Ectodermal cell (in vitro differentiated cells): ENCODE measurements at regions not wholly inside any gene's neighbourhood (a gene's known extent, or its start where the extent isn't known, plus 50 kb on each side); places are given as distances from the start of the nearest gene placed in this dataset.
"Not testable (repeated sequence)": the region's sequence is repeated elsewhere in the genome, so short reads cannot be mapped to it uniquely, and the experiment has no call there.

Experiments used
- H3K27ac ChIP-seq: 2 replicates; pipeline ENCODE4 v1.7.0; 2013; ENCODE audit warnings: mild to moderate bottlenecking, low read depth, low read length; ENCODE audit not compliant: insufficient read depth, poor library complexity, severe bottlenecking
- H3K27me3 ChIP-seq: 2 replicates; pipeline ENCODE4 v1.7.0; 2013; ENCODE audit warnings: mild to moderate bottlenecking, low read length; ENCODE audit not compliant: insufficient read depth, control insufficient read depth, poor library complexity, severe bottlenecking
- H3K36me3 ChIP-seq: one replicate; pipeline ENCODE4 v1.7.0; 2013; ENCODE audit warnings: low read length; ENCODE audit not compliant: control insufficient read depth, insufficient read depth
- H3K4me1 ChIP-seq: one replicate; pipeline ENCODE4 v1.7.0; 2013; ENCODE audit warnings: low read length; ENCODE audit not compliant: control insufficient read depth, insufficient read depth
- H3K4me3 ChIP-seq: 2 replicates; pipeline ENCODE4 v1.7.0; 2013; ENCODE audit warnings: low read depth, low read length, control low read depth; ENCODE audit not compliant: insufficient read depth
- H3K9me3 ChIP-seq: 2 replicates; pipeline ENCODE4 v1.7.0; 2013; ENCODE audit warnings: mild to moderate bottlenecking, low read length, moderate library complexity; ENCODE audit not compliant: control insufficient read depth
- WGBS, 2 experiments: methylation state at CpG; one replicate each; pipeline ENCODE4 v1.1.7; 2013; ENCODE audit warnings: missing lambda C conversion rate in 2 of 2; 5-methylcytosine and 5-hydroxymethylcytosine counted together

GRCh38 chr7:69419934-69420333, 178.3 kb upstream of the AUTS2 start:
- Histone ChIP-seq H3K4me1 (no peaks in the 10 kb centered on the region), H3K36me3 (no peaks in the 10 kb centered on the region), H3K9me3 (no peaks in the 10 kb centered on the region), H3K27ac (no peak overlapping the region), H3K27me3 (no peaks in the 10 kb centered on the region), H3K4me3 (no peak overlapping the region)
- 89 to 91% methylated on average over 5 of the region's 5 CpGs for WGBS, 2 experiments

DNA sequence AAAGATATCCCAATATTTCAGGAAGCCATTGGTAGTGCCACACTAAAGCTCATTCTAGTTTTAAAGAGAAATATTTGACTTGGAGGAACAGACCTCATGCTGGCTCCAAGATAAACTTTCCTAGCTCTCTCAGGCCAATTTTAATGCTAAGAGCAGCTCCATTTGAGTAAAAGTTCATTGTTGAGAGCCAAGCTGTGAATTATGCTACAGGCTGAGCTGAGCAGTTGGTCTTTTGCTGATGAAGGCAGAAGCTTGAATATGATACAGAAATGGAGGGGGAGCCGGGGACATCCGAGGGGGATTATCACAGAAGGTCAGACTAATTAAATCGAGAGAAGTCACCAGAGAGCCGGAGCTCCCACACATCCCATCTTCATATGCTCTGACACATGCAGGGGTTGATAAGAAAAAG, 175.7 kb upstream of the AUTS2 start:
- Histone ChIP-seq H3K4me1 (no peaks in the 10 kb centered on the region), H3K9me3 (no peaks in the 10 kb centered on the region), H3K36me3 (no peaks in the 10 kb centered on the region), H3K27ac (no peak overlapping the region), H3K4me3 (no peak overlapping the region), H3K27me3 (no peaks in the 10 kb centered on the region)
- WGBS, 2 experiments, result 93 to 95% methylated on average over 4 of the region's 4 CpGs

DNA sequence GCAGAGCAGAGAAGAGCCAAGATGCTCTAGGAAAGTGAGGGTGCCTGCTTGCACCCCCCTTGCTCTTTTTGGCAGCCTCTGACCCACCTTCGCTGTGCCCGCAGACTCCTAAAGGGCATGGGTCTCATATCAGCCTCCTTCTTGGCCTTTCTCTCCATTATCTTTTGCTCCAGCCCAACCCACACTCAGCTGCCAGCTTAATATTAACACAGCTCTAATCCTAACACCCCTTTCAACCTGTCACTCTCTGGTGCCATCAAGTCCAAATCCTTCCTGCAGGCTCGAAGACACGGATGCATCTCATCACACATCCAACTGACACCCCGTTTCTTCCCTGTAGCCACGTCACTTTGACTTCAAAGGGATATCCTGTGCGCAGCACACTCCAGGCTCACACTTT, 171.6 kb upstream of the AUTS2 start:
- WGBS, 2 experiments, result 91 to 92% methylated on average over 7 of the region's 7 CpGs
- Histone ChIP-seq H3K36me3 (no peaks in the 10 kb centered on the region), H3K4me1 (peaks cover 9% of the 10 kb centered on the region), H3K4me3 (no peak overlapping the region), H3K27ac (no peak overlapping the region), H3K9me3 (no peaks in the 10 kb centered on the region), H3K27me3 (peaks cover 4% of the 10 kb centered on the region)

DNA sequence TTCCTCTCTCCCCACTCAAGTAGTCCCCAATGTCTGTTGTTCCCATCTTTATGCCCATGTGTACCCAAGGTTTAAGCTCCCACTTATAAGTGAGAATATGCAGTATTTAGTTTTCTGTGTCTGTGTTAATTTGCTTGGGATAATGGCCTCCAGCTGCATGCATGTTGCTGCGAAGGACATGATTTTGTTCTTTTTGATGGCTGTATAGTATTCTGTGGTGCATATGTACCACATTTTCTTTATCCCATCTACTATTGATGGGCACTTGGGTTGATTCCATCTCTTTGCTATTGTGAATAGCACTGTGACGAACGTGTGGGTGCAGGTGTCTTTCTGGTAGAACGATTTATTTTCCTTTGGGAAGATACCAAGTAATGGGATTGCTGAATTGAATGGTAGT, 170.2 kb upstream of the AUTS2 start:
- WGBS, 2 experiments, result 69 to 72% methylated on average over 4 of the region's 4 CpGs
- no peak overlapping the region for H3K27ac ChIP-seq
- H3K36me3 ChIP-seq, result no peaks in the 10 kb centered on the region
- peaks cover 4% of the 10 kb centered on the region for H3K27me3 ChIP-seq
- H3K9me3 ChIP-seq, result no peaks in the 10 kb centered on the region
- peaks cover 9% of the 10 kb centered on the region for H3K4me1 ChIP-seq
- H3K4me3 ChIP-seq, result no peak overlapping the region

- H3K4me3 ChIP-seq, result no peak overlapping the region
- H3K27me3 ChIP-seq, result peaks cover 4% of the 10 kb centered on the region
- H3K36me3 ChIP-seq, result no peaks in the 10 kb centered on the region
- H3K4me1 ChIP-seq, result peaks cover 9% of the 10 kb centered on the region
- 43 to 44% methylated on average over 16 of the region's 16 CpGs for WGBS, 2 experiments
- H3K27ac ChIP-seq, result no peak overlapping the region
- no peaks in the 10 kb centered on the region for H3K9me3 ChIP-seq
Observed at GRCh38 chr7:69429911-69430383, 168.3 kb upstream of the AUTS2 start.

GRCh38 chr7:69430384-69431021, 167.8 kb upstream of the AUTS2 start:
- no peaks in the 10 kb centered on the region for H3K9me3 ChIP-seq
- H3K27me3 ChIP-seq, result peaks cover 4% of the 10 kb centered on the region
- 74 to 79% methylated on average over 16 of the region's 16 CpGs for WGBS, 2 experiments
- H3K4me1 ChIP-seq, result peaks cover 9% of the 10 kb centered on the region
- H3K4me3 ChIP-seq, result no peak overlapping the region
- H3K36me3 ChIP-seq, result no peaks in the 10 kb centered on the region
- H3K27ac ChIP-seq, result no peak overlapping the region

- Histone ChIP-seq H3K27me3 (peaks cover 4% of the 10 kb centered on the region), H3K9me3 (no peaks in the 10 kb centered on the region), H3K36me3 (no peaks in the 10 kb centered on the region), H3K4me1 (peaks cover 9% of the 10 kb centered on the region), H3K4me3 (no peak overlapping the region), H3K27ac (no peak overlapping the region)
- WGBS, 2 experiments, result 91 to 94% methylated on average over 3 to 4 of the region's 4 CpGs
Observed at GRCh38 chr7:69431626-69432025, 166.6 kb upstream of the AUTS2 start.

GRCh38 chr7:69432276-69432675, 166.0 kb upstream of the AUTS2 start:
- H3K4me1 ChIP-seq, H3K27ac ChIP-seq, H3K27me3 ChIP-seq, H3K4me3 ChIP-seq, H3K9me3 ChIP-seq, H3K36me3 ChIP-seq: not testable (repeated sequence)
- WGBS, 2 experiments, result 92 to 94% methylated on average over 5 of the region's 5 CpGs

DNA sequence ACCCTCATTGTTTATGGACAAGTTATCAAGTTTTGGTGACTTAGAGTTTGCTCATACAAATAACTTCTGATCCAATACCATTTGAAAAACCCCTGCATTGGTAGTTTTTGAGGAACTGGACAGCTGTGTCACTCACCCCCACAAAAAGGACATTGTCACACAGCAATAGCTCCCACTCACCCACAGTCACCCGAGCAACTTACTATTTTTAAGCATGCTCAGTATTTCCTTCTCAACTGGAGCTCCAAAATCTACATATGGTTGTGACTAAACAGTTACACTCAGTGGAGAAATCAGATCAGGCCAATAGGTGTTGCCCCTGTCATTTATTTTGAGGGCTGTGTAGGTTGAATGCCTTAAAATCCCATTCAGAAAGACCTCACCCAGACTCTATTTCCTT, 165.2 kb upstream of the AUTS2 start:
- Histone ChIP-seq H3K9me3 (no peaks in the 10 kb centered on the region), H3K4me3 (no peak overlapping the region), H3K4me1 (peaks cover 9% of the 10 kb centered on the region), H3K27me3 (peaks cover 4% of the 10 kb centered on the region), H3K27ac (no peak overlapping the region), H3K36me3 (no peaks in the 10 kb centered on the region)
- WGBS, 2 experiments, result 90% methylated on average over 1 of the region's 1 CpG

GRCh38 chr7:69434398-69434815, 163.9 kb upstream of the AUTS2 start:
- no peaks in the 10 kb centered on the region for H3K36me3 ChIP-seq
- H3K4me3 ChIP-seq, result no peak overlapping the region
- no peak overlapping the region for H3K27ac ChIP-seq
- H3K9me3 ChIP-seq, result no peaks in the 10 kb centered on the region
- peaks cover 4% of the 10 kb centered on the region for H3K27me3 ChIP-seq
- peaks cover 9% of the 10 kb centered on the region for H3K4me1 ChIP-seq
- whole genome bisulfite sequencing, 2 experiments, result 89 to 92% methylated on average over 5 of the region's 5 CpGs

GRCh38 chr7:69435711-69436110, 162.6 kb upstream of the AUTS2 start:
- Histone ChIP-seq H3K9me3 (no peaks in the 10 kb centered on the region), H3K36me3 (no peaks in the 10 kb centered on the region), H3K4me3 (no peak overlapping the region), H3K27me3 (no peaks in the 10 kb centered on the region), H3K27ac (no peak overlapping the region), H3K4me1 (no peaks in the 10 kb centered on the region)
- 89 to 95% methylated on average over 5 of the region's 5 CpGs for WGBS, 2 experiments
